ENCODE measurements at regions not wholly inside any gene's neighbourhood (a gene's known extent, or its start where the extent isn't known, plus 50 kb on each side); places are given as distances from the start of the nearest gene placed in this dataset.

DNA sequence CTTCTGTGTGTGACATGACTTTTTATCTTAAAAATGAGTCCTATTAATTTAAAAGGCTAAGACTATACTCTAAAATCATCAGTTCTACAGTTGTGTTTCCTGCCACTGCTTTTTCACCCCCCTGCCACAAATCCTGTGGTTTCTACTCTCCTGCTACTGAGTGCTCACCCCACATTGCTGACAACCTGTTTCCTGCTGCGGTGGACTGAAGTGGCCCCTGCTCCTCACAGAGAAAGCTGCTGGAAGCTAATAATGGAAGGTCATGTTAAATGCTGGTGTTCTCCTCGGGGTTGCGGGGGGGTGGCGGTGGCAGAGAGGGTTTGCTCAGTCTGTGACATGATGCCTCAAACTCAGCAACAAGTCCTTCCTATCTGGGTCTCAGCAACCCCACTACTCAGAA lies 113.2 kb upstream of the INHBA start:
- Histone ChIP-seq H4K20me1 (ENCODE audit: control insufficient read depth, extremely low read depth, insufficient read depth, low read length) (no peaks in the 10 kb centered on the region), H3K9me3 (ENCODE audit: control insufficient read depth, low read depth, low read length) (no peaks in the 10 kb centered on the region), H3K36me3 (ENCODE audit: control insufficient read depth in 2 of 2, extremely low read depth in 1 of 2, insufficient read depth in 2 of 2, low read length in 2 of 2) (no peaks in the 10 kb centered on the region), H3K4me2 (ENCODE audit: control insufficient read depth, extremely low read depth, insufficient read depth, low read depth, low read length) (no peak overlapping the region), H3K4me1 (ENCODE audit: control insufficient read depth, extremely low read depth, insufficient read depth, low read length) (peaks cover 7% of the 10 kb centered on the region), H3K27me3 (ENCODE audit: control insufficient read depth, extremely low read depth, insufficient read depth, low read length) (peaks cover 7% of the 10 kb centered on the region), H3K9me1 (ENCODE audit: control insufficient read depth, extremely low read depth, insufficient read depth, low read length) (no peaks in the 10 kb centered on the region), H3K4me3 (ENCODE audit: control insufficient read depth in 2 of 3, extremely low read depth in 1 of 3, insufficient read depth in 2 of 3, low read depth in 1 of 3, low read length in 3 of 3) (no peak overlapping the region), H3K27ac (ENCODE audit: control insufficient read depth, insufficient read depth, low read length) (no peak overlapping the region), H2AFZ (ENCODE audit: control insufficient read depth, low read length) (no peak overlapping the region), H3K79me2 (ENCODE audit: control insufficient read depth, insufficient read depth, low read length) (no peaks in the 10 kb centered on the region), H3K9ac (ENCODE audit: control insufficient read depth, extremely low read depth, insufficient read depth, low read length) (no peak overlapping the region)
- TF ChIP-seq EZH2 (IDR thresholded peaks at IDR 0.05; ENCODE audit: low read length): no peak
- TF ChIP-seq, protein P1, sequence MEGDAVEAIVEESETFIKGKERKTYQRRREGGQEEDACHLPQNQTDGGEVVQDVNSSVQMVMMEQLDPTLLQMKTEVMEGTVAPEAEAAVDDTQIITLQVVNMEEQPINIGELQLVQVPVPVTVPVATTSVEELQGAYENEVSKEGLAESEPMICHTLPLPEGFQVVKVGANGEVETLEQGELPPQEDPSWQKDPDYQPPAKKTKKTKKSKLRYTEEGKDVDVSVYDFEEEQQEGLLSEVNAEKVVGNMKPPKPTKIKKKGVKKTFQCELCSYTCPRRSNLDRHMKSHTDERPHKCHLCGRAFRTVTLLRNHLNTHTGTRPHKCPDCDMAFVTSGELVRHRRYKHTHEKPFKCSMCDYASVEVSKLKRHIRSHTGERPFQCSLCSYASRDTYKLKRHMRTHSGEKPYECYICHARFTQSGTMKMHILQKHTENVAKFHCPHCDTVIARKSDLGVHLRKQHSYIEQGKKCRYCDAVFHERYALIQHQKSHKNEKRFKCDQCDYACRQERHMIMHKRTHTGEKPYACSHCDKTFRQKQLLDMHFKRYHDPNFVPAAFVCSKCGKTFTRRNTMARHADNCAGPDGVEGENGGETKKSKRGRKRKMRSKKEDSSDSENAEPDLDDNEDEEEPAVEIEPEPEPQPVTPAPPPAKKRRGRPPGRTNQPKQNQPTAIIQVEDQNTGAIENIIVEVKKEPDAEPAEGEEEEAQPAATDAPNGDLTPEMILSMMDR (optimal IDR thresholded peaks at IDR 0.05 in 1 of 3, IDR thresholded peaks at IDR 0.05 in 1 of 3, conservative IDR thresholded peaks at IDR 0.05 in 1 of 3; ENCODE audit: extremely low read depth in 1 of 3, insufficient read depth in 2 of 3, low read length in 3 of 3): no peak
- dilution Hi-C loops (cut with MboI; ENCODE audit: extremely low pct_ligation_motif_present, low sequenced_read_pairs): no loop called here
- no peak for FAIRE-seq
- no peak for DNase-seq (ENCODE audit: low read depth, low spot score)

DNA sequence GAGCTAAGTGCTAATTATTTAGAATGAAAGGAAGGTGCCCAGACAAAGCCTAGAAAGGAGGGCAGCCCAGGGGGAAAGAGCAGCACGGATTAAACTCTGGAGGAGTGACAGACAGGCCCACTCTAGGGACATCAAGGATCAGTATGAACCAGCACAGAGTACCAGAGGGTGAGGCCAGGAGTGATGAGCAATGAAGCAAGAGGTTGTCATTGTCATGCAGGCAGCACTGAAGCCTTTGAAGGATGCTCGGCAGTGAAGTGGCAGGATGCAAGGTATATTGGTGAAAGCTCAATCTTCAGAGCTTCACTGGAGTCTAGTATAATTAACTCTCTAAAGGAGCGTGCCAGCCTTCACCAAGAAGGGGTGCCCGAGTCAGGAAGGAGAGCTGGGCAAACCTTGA lies 112.0 kb upstream of the INHBA start:
- no peak overlapping the region for H3K4me3 ChIP-seq (ENCODE audit: control insufficient read depth in 2 of 3, extremely low read depth in 1 of 3, insufficient read depth in 2 of 3, low read depth in 1 of 3, low read length in 3 of 3)
- no peaks in the 10 kb centered on the region for H3K79me2 ChIP-seq (ENCODE audit: control insufficient read depth, insufficient read depth, low read length)
- no peak overlapping the region for H3K9ac ChIP-seq (ENCODE audit: control insufficient read depth, extremely low read depth, insufficient read depth, low read length)
- peaks cover 7% of the 10 kb centered on the region for H3K4me1 ChIP-seq (ENCODE audit: control insufficient read depth, extremely low read depth, insufficient read depth, low read length)
- H3K36me3 ChIP-seq (ENCODE audit: control insufficient read depth in 2 of 2, extremely low read depth in 1 of 2, insufficient read depth in 2 of 2, low read length in 2 of 2): no peaks in the 10 kb centered on the region
- no peak overlapping the region for H3K27ac ChIP-seq (ENCODE audit: control insufficient read depth, insufficient read depth, low read length)
- TF ChIP-seq, protein P1 (optimal IDR thresholded peaks at IDR 0.05 in 1 of 3, IDR thresholded peaks at IDR 0.05 in 1 of 3, conservative IDR thresholded peaks at IDR 0.05 in 1 of 3; ENCODE audit: extremely low read depth in 1 of 3, insufficient read depth in 2 of 3, low read length in 3 of 3): no peak
- TF ChIP-seq EZH2 (IDR thresholded peaks at IDR 0.05; ENCODE audit: low read length): no peak
- H3K27me3 ChIP-seq (ENCODE audit: control insufficient read depth, extremely low read depth, insufficient read depth, low read length): peaks cover 7% of the 10 kb centered on the region
- no peak overlapping the region for H3K4me2 ChIP-seq (ENCODE audit: control insufficient read depth, extremely low read depth, insufficient read depth, low read depth, low read length)
- H2AFZ ChIP-seq (ENCODE audit: control insufficient read depth, low read length): no peak overlapping the region
- no peaks in the 10 kb centered on the region for H3K9me1 ChIP-seq (ENCODE audit: control insufficient read depth, extremely low read depth, insufficient read depth, low read length)
- DNase-seq (ENCODE audit: low read depth, low spot score) (no peak), FAIRE-seq (no peak)
- no peaks in the 10 kb centered on the region for H4K20me1 ChIP-seq (ENCODE audit: control insufficient read depth, extremely low read depth, insufficient read depth, low read length)
- no peaks in the 10 kb centered on the region for H3K9me3 ChIP-seq (ENCODE audit: control insufficient read depth, low read depth, low read length)
- dilution Hi-C loops (cut with MboI; ENCODE audit: extremely low pct_ligation_motif_present, low sequenced_read_pairs): no loop called here

Measured in keratinocyte (primary cell).